RWPE1 (cell line): ENCODE measurements at regions not wholly inside any gene's neighbourhood (a gene's known extent, or its start where the extent isn't known, plus 50 kb on each side); places are given as distances from the start of the nearest gene placed in this dataset.

Source experiments
- CTCF ChIA-PET: fragments of 350-600 bp; sonication (Branson Sonifier 250); formaldehyde crosslinking; extraction: SDS; loops from one replicate; lab custom pipeline; 2021; lab: Yijun Ruan, JAX
- POLR2A ChIA-PET: fragments of 400-600 bp; formaldehyde crosslinking; extraction: SDS; loops from one replicate; lab custom pipeline; 2020; ENCODE audit warnings: antibody characterized with exemption; ENCODE audit not compliant: low non-redundant PET; lab: Yijun Ruan, JAX
- DNase-seq: peaks from one replicate; pipeline ENCODE4 v3.0.0; 2012; ENCODE audit warnings: low spot score
- H3K27ac ChIP-seq: fragments of 450-650 bp; 2 replicates; pipeline ENCODE4 v1.5.1; 2017
- TF ChIP-seq, protein P1 (sequence below): fragments of 450-650 bp; conservative IDR thresholded peaks from 2 replicates; pipeline ENCODE4 v1.5.1; 2017; ENCODE audit warnings: low read depth, mild to moderate bottlenecking

DNA sequence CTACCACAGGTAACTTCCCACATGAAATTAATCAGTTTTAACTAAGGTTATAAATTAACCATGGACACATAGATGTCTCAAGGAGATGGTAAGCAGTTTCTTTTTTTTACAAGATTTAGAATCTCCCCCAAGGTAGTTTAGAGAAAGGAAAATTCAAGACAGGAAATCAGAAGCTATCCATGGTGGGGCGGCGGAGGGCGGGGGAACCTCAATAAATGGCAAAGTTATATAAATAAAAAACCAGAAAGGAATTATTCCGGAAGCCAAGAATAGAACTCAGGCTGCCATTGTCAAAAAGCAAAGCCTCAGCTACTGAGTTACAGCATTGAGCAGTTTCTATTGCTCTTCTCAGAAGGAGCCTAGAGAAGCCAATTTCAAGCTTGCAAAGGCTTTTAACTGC, 172.1 kb upstream of the SMAD3 start:
- DNase-seq = no peak
- POLR2A ChIA-PET = no interaction called here
- no peak overlapping the region for H3K27ac ChIP-seq
- TF ChIP-seq, protein P1, sequence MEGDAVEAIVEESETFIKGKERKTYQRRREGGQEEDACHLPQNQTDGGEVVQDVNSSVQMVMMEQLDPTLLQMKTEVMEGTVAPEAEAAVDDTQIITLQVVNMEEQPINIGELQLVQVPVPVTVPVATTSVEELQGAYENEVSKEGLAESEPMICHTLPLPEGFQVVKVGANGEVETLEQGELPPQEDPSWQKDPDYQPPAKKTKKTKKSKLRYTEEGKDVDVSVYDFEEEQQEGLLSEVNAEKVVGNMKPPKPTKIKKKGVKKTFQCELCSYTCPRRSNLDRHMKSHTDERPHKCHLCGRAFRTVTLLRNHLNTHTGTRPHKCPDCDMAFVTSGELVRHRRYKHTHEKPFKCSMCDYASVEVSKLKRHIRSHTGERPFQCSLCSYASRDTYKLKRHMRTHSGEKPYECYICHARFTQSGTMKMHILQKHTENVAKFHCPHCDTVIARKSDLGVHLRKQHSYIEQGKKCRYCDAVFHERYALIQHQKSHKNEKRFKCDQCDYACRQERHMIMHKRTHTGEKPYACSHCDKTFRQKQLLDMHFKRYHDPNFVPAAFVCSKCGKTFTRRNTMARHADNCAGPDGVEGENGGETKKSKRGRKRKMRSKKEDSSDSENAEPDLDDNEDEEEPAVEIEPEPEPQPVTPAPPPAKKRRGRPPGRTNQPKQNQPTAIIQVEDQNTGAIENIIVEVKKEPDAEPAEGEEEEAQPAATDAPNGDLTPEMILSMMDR = no peak
- CTCF ChIA-PET = no interaction called here

DNA sequence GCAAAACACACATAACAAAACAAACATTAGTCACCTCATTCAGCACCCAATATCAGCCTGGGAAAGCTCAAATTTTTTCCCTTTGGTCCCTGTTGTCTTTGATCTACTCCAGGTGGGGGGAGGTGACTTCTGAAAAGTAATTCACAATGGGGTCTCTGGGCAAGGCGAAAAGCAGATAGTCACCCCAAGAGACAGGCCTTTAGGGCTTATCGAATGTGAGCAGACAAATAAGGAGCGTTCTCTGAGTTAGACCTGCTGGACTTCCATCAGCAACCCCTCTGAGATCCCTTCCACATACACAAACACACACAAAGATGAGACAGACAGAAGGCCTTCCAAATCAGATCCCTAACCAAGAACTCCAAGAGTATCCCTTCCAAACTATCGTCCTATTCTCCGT, 171.0 kb upstream of the SMAD3 start:
- CTCF ChIA-PET = interaction anchor here (0.6 kb wide), 1 partner anchor 302 kb away, joined by 5 read pairs; no protein-coding TSS in a partner anchor
- DNase-seq = no peak
- TF ChIP-seq, protein P1 = no peak
- POLR2A ChIA-PET = no interaction called here
- H3K27ac ChIP-seq = no peak overlapping the region

DNA sequence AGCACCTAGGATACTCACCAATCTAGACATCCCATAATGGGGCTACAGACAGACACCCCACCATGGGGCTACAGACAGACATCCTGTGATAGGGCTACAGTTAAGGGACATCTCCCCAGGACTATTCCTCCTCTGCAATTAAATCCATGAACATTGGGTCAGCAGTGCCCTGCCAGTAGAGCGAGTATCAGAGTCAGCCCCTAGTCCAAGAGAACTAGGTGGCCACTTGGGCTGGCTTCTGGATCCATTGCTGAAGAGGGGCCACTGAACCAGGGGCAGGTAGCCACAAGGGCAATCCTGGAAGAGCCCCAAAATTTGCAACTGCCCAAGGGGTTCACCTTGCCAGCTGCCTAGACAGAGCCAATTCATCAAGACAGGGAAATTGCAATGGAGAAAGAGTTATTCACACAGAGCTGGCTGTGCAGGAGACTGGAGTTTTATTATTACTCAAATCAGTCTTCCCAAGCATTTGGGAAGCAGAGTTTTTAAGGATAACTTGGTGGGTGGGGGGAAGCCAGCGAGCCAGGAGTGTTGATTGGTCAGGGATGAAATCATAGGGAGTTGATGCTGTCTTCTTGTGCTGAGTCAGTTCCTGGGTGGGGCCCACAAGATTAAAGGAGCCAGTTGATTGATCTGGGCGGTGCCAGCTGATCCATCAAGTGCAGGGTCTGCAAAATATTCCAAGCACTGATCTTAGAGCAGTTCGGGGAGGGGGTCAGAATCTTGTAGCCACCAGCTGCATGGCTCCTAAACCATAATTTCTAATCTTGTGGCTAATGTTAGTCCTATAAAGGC, 170.2 kb upstream of the SMAD3 start:
- TF ChIP-seq, protein P1 = no peak
- POLR2A ChIA-PET = no interaction called here
- H3K27ac ChIP-seq = peak overlapping the region; percentile 53
- CTCF ChIA-PET = interaction anchor here (0.7 kb wide), 1 partner anchor 398 kb away, joined by 3 read pairs; the partner anchor contains the start of gene SNAPC5
- DNase-seq = no peak

DNA sequence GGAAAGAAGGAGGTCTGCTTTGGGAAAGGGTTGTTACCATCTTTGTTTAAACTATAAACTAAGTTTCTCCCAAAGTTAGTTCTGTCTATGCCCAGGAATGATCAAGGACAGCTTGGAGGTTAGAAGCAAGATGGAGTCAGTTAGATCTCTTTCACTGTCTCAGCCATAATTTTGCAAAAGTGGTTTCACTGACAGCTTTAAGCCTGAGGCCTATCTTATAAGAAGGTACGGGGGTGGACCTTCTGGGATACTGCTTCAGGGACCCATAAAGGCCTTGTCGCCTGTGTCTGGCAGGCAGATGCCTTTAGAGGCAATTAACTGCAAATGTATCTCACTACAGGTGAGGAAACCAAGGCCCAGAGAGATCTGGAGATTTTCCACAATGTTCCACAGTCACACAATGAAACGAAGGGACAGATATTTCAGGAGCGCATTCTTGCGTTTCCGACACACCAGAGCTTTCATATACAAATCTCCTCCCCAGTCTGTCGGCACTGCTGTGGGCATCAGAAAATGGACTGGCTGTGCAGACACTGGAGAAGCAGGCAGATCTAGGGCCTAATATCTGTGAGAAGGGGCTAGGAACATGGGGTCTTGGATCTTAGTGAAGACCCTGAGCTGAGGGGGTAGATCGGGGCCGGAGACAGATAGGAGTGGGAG, 169.5 kb upstream of the SMAD3 start:
- DNase-seq = no peak
- TF ChIP-seq, protein P1 = no peak
- ChIA-PET POLR2A (no interaction called here), CTCF (interaction anchor here (0.7 kb wide), 3 partner anchors 266 to 398 kb away, joined by 3 to 4 read pairs (median 3); partner anchors contain the start of gene SNAPC5)
- no peak overlapping the region for H3K27ac ChIP-seq

DNA sequence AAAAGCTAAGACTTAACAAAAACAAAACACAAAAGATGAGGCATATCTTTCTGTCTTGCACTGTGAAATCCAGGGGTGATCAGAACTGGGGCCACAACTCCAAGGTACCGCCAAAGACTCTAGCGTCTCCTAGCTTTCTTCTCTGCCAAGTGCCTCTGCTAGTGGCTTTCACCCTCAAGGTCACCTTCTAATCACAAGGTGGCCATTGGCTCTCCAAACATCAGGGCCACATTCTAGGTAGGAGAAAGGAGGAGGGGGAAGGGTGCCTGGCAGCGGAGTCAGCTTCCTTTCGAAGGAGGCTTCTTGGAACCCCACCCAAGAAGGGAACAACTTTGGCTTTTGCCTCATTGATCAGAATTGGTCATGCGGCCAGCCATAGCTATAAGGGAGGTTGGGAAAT, 168.8 kb upstream of the SMAD3 start:
- TF ChIP-seq, protein P1 = no peak
- DNase-seq = no peak
- POLR2A ChIA-PET = no interaction called here
- CTCF ChIA-PET = interaction anchor here (0.5 to 0.9 kb wide), 5 partner anchors 50 to 408 kb away, joined by 3 to 4 read pairs (median 3); no protein-coding TSS in a partner anchor
- no peak overlapping the region for H3K27ac ChIP-seq

DNA sequence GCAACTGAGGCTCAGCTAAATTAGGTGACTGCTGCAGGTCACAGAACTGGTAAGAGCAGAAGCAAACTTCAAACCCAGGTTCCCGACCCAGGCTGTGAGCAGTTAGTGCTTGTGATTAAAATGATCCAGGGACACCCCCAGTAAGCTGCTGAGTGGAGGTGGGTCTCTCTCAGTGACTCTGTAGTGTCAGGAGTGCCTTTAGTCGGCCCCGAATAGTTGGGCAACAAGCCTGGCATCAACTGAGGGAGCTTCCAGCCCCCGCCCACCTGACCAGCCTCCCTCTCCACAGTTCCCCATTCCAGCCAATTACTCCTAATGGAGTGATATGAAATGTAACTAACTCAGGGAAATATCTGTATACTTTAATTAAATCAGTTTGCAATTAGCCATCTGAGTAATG, 168.0 kb upstream of the SMAD3 start:
- no peak for DNase-seq
- TF ChIP-seq, protein P1 = no peak
- no peak overlapping the region for H3K27ac ChIP-seq
- ChIA-PET CTCF (interaction anchor here (0.7 to 0.9 kb wide), 2 partner anchors 49 to 407 kb away, joined by 3 read pairs; no protein-coding TSS in a partner anchor), POLR2A (no interaction called here)
